Left ventricle myocardium inferior (tissue), 1 donor: ENCODE measurements at regions not wholly inside any gene's neighbourhood (a gene's known extent, or its start where the extent isn't known, plus 50 kb on each side); places are given as distances from the start of the nearest gene placed in this dataset.

Experiments
- DNase-seq: peaks from one replicate; pipeline ENCODE4 v3.0.0-alpha.2; 2020
- H3K27ac ChIP-seq: fragments of 200-600 bp; replicated peaks from 2 replicates; pipeline ENCODE4 v1.8.0; 2021
- H3K27me3 ChIP-seq: fragments of 200-600 bp; 2 replicates; pipeline ENCODE4 v1.8.0; 2021; ENCODE audit warnings: low read depth
- H3K36me3 ChIP-seq: fragments of 200-600 bp; 2 replicates; pipeline ENCODE4 v1.8.0; 2021
- H3K4me1 ChIP-seq: fragments of 200-600 bp; 2 replicates; pipeline ENCODE4 v1.8.0; 2021
- H3K4me3 ChIP-seq: fragments of 200-600 bp; 2 replicates; pipeline ENCODE4 v1.8.0; 2021; ENCODE audit warnings: mild to moderate bottlenecking, moderate library complexity
- H3K9me3 ChIP-seq: fragments of 200-600 bp; replicated peaks from 2 replicates; pipeline ENCODE4 v1.8.0; 2021
- CTCF ChIP-seq: fragments of 200-600 bp; IDR thresholded peaks from 2 replicates; pipeline ENCODE4 v1.8.0; 2021; ENCODE audit warnings: antibody characterized with exemption, mild to moderate bottlenecking, borderline replicate concordance
- intact Hi-C: fragments of 100-400 bp; cut with micrococcal nuclease; formaldehyde crosslinking; loops from one replicate; pipeline ENCODE4 v1.11.0; 2022
- donor health status: DM: no; HTN: yes; CAD: no; lungs with severe emphysema.

- intact Hi-C loops: no loop called here
- Histone ChIP-seq H3K27me3 (no peaks in the 10 kb centered on the region), H3K27ac (no peak overlapping the region), H3K36me3 (no peaks in the 10 kb centered on the region), H3K4me1 (no peaks in the 10 kb centered on the region), H3K4me3 (no peak overlapping the region), H3K9me3 (no peaks in the 10 kb centered on the region)
- DNase-seq: no peak
- TF ChIP-seq CTCF: no peak
Measured at GRCh38 chr2:165033402-165033801, 78.1 kb upstream of the SLC38A11 start.

- Histone ChIP-seq H3K9me3 (no peaks in the 10 kb centered on the region), H3K27me3 (no peaks in the 10 kb centered on the region), H3K36me3 (no peaks in the 10 kb centered on the region), H3K4me1 (no peaks in the 10 kb centered on the region), H3K27ac (no peak overlapping the region), H3K4me3 (no peak overlapping the region)
- intact Hi-C loops: no loop called here
- TF ChIP-seq CTCF: no peak
- no peak for DNase-seq
Measured at GRCh38 chr2:165032559-165032958, 77.2 kb upstream of the SLC38A11 start.

GRCh38 chr2:165024199-165024598 lies 68.9 kb upstream of the SLC38A11 start:
- intact Hi-C loops: no loop called here
- no peak overlapping the region for H3K27ac ChIP-seq
- DNase-seq: no peak
- no peaks in the 10 kb centered on the region for H3K27me3 ChIP-seq
- no peaks in the 10 kb centered on the region for H3K4me1 ChIP-seq
- H3K9me3 ChIP-seq: no peaks in the 10 kb centered on the region
- no peaks in the 10 kb centered on the region for H3K36me3 ChIP-seq
- no peak overlapping the region for H3K4me3 ChIP-seq
- TF ChIP-seq CTCF: no peak

- no peak for DNase-seq
- Histone ChIP-seq H3K4me3 (no peak overlapping the region), H3K27ac (no peak overlapping the region), H3K27me3 (no peaks in the 10 kb centered on the region), H3K9me3 (no peaks in the 10 kb centered on the region), H3K36me3 (no peaks in the 10 kb centered on the region), H3K4me1 (no peaks in the 10 kb centered on the region)
- intact Hi-C loops: no loop called here
- no peak for TF ChIP-seq CTCF
Measured at GRCh38 chr2:165022781-165023180, 67.5 kb upstream of the SLC38A11 start.

GRCh38 chr2:165017966-165018596 lies 62.8 kb upstream of the SLC38A11 start:
- Histone ChIP-seq H3K9me3 (no peaks in the 10 kb centered on the region), H3K4me3 (no peak overlapping the region), H3K27ac (no peak overlapping the region), H3K4me1 (peaks cover 7% of the 10 kb centered on the region), H3K36me3 (no peaks in the 10 kb centered on the region), H3K27me3 (no peaks in the 10 kb centered on the region)
- intact Hi-C loops: loop anchor here (5.0 kb wide), 1 partner anchor 184 kb away; the partner anchor contains the start of gene SCN3A
- no peak for DNase-seq
- no peak for TF ChIP-seq CTCF
